HEK293T (cell line): ENCODE measurements at regions not wholly inside any gene's neighbourhood (a gene's known extent, or its start where the extent isn't known, plus 50 kb on each side); places are given as distances from the start of the nearest gene placed in this dataset.

Source experiments
- BHLHE40 ChIP-seq: fragments of 450-650 bp; IDR thresholded peaks from 2 replicates; pipeline ENCODE4 v1.6.1; 2016; ENCODE audit warnings: mild to moderate bottlenecking, moderate library complexity, borderline replicate concordance
- CTBP1 ChIP-seq: fragments of 450-650 bp; IDR thresholded peaks from 2 replicates; pipeline ENCODE4 v1.6.1; 2016; ENCODE audit warnings: borderline replicate concordance
- ELF4 ChIP-seq: fragments of 450-650 bp; IDR thresholded peaks from 2 replicates; pipeline ENCODE4 v1.6.1; 2017; ENCODE audit warnings: antibody characterized with exemption
- FOXA1 ChIP-seq: fragments of 450-650 bp; IDR thresholded peaks from 2 replicates; pipeline ENCODE4 v1.6.1; 2016; ENCODE audit warnings: mild to moderate bottlenecking
- FOXK2 ChIP-seq: fragments of 450-650 bp; IDR thresholded peaks from 2 replicates; pipeline ENCODE4 v1.6.1; 2016; ENCODE audit warnings: mild to moderate bottlenecking
- L3MBTL2 ChIP-seq: fragments of 450-650 bp; conservative IDR thresholded peaks from 2 replicates; pipeline ENCODE4 v1.6.1; 2016; ENCODE audit warnings: mild to moderate bottlenecking
- NFRKB ChIP-seq: fragments of 450-650 bp; IDR thresholded peaks from 2 replicates; pipeline ENCODE4 v1.6.1; 2016; ENCODE audit warnings: mild to moderate bottlenecking, moderate library complexity
- SP1 ChIP-seq: fragments of 450-650 bp; IDR thresholded peaks from 2 replicates; pipeline ENCODE4 v1.6.1; 2017
- SUZ12 ChIP-seq: fragments of 450-650 bp; IDR thresholded peaks from 2 replicates; pipeline ENCODE4 v1.6.1; 2016; ENCODE audit warnings: mild to moderate bottlenecking
- TARDBP ChIP-seq: fragments of 450-650 bp; IDR thresholded peaks from 2 replicates; pipeline ENCODE4 v1.6.1; 2016
- ZNF384 ChIP-seq: fragments of 450-650 bp; IDR thresholded peaks from 2 replicates; pipeline ENCODE4 v1.6.1; 2016
- TF ChIP-seq, protein P1 (sequence below): fragments of 450-650 bp; IDR thresholded peaks from 2 replicates; pipeline ENCODE4 v1.6.1; 2016

DNA sequence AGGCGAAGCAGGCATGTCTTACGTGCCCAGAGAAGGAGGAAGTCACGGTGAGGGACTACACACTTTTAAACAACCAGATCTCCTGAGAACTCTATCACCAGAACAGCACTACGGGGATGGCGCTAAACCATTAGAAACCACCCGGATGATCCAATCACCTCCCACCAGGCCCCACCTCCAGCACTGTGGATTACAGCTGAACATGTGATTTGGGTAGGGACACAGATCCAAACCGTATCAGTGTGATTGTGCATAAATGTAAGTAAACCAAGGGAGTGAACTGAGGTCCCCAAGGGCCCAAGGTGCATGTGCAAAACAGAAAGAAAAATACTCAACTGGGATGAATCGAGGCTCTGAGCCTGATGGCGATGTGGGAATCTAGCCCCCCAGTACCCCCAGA lies 134.2 kb downstream of the DICER1 start:
- no peak for TF ChIP-seq ZNF384
- TF ChIP-seq CTBP1, result no peak
- TF ChIP-seq SP1, result no peak
- no peak for TF ChIP-seq BHLHE40
- TF ChIP-seq FOXK2, result no peak
- TF ChIP-seq, protein P1, sequence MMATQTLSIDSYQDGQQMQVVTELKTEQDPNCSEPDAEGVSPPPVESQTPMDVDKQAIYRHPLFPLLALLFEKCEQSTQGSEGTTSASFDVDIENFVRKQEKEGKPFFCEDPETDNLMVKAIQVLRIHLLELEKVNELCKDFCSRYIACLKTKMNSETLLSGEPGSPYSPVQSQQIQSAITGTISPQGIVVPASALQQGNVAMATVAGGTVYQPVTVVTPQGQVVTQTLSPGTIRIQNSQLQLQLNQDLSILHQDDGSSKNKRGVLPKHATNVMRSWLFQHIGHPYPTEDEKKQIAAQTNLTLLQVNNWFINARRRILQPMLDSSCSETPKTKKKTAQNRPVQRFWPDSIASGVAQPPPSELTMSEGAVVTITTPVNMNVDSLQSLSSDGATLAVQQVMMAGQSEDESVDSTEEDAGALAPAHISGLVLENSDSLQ, result no peak
- TF ChIP-seq ELF4, result no peak
- no peak for TF ChIP-seq TARDBP
- no peak for TF ChIP-seq NFRKB
- no peak for TF ChIP-seq FOXA1
- no peak for TF ChIP-seq L3MBTL2
- no peak for TF ChIP-seq SUZ12
